Psoas muscle (tissue), 7 donors: ENCODE measurements at regions not wholly inside any gene's neighbourhood (a gene's known extent, or its start where the extent isn't known, plus 50 kb on each side); places are given as distances from the start of the nearest gene placed in this dataset.

Experiments used
- ATAC-seq, 4 donors: fragments of 200-7000 bp; cut with Tn5 transposase; one replicate each; pipeline ENCODE4 v1.9.1; 2020; ENCODE audit warnings: moderate library complexity in 3 of 4, mild to moderate bottlenecking in 2 of 4
- DNase-seq, 2 donors: peaks; one replicate each; pipeline ENCODE4 v3.0.0-alpha.2; 2020
- H3K27ac ChIP-seq: fragments of 200-600 bp; one replicate; pipeline ENCODE4 v1.8.0; 2022
- H3K27me3 ChIP-seq, 3 donors: fragments of 200-600 bp in 1 of 3; one replicate each; pipeline versions ENCODE4 v1.6.1 to v1.8.0; 2013 to 2022; ENCODE audit warnings: low read length in 2 of 3, mild to moderate bottlenecking in 2 of 3, moderate library complexity in 1 of 3; ENCODE audit not compliant: insufficient read depth in 3 of 3
- H3K36me3 ChIP-seq, 2 donors: fragments of 200-600 bp in 1 of 2; one replicate each; pipeline versions ENCODE4 v1.6.1 to v1.8.0; 2013 to 2022; ENCODE audit warnings: low read depth in 1 of 2, mild to moderate bottlenecking in 1 of 2, moderate library complexity in 1 of 2; ENCODE audit not compliant: insufficient read depth in 1 of 2
- H3K4me1 ChIP-seq: fragments of 200-600 bp; one replicate; pipeline ENCODE4 v1.8.0; 2022
- H3K4me3 ChIP-seq: fragments of 200-600 bp; one replicate; pipeline ENCODE4 v1.8.0; 2022; ENCODE audit warnings: mild to moderate bottlenecking
- H3K9me3 ChIP-seq: fragments of 200-600 bp; one replicate; pipeline ENCODE4 v1.8.0; 2022
- WGBS, 3 donors: extraction: QIAGEN DNeasy Blood & Tissue Kit; methylation state at CpG; one replicate each; pipeline versions ENCODE4 v1.1.6 to v1.1.7; 2013; 5-methylcytosine and 5-hydroxymethylcytosine counted together
- intact Hi-C, 2 donors: fragments of 100-400 bp; cut with DNase I; formaldehyde crosslinking; loops; one replicate each; pipeline versions ENCODE4 v1.11.0 to v1.14.2; 2022
- TF ChIP-seq, protein P1 (sequence below): fragments of 200-600 bp; IDR thresholded peaks from one replicate; pipeline ENCODE4 v1.8.0; 2022; ENCODE audit warnings: antibody characterized with exemption
- donor health status: healthy with polysubstance abuse.
- donor health status: DM: no; HTN: no; CAD: no; lungs with moderate emphysema.
- donor health status: Bipolar disorder and iron deficiency.
- donor health status: healthy.
- donor health status: DM: yes; HTN: yes; CAD: no.
- donor health status: DM: no; HTN: no; CAD: no.
- donor health status: DM: yes; HTN: yes; CAD: no.

DNA sequence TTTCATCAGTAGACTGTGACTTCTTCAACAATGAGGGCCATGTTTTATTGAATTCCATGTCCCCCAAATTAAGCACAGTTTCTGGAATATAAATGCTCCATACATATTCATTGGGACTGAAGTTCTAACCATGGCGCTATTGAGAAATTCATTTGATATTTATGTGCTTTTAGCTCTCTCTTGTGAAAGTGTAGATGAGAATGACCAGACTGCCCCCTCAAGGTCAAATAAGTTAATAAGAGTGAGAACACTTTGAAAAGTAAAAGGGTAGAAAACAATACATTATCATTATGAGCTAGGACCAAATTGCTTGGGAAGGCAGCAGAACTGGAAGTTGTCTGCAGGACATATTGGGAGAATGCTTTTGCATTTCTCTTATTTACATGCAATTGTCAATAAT is 597.9 kb downstream of the EPM2A start:
- no peak for ATAC-seq
- Histone ChIP-seq H3K27me3 (peaks cover 0 to 2% (median 0%) of the 10 kb centered on the region in 3 donors), H3K4me3 (no peak overlapping the region), H3K4me1 (no peaks in the 10 kb centered on the region), H3K27ac (no peak overlapping the region), H3K9me3 (no peaks in the 10 kb centered on the region), H3K36me3 (no peaks in the 10 kb centered on the region)
- no peak for DNase-seq
- intact Hi-C loops = no loop called here
- 74 to 87% (median 80%) methylated on average over 1 of the region's 1 CpG for WGBS, 3 donors
- TF ChIP-seq, protein P1, sequence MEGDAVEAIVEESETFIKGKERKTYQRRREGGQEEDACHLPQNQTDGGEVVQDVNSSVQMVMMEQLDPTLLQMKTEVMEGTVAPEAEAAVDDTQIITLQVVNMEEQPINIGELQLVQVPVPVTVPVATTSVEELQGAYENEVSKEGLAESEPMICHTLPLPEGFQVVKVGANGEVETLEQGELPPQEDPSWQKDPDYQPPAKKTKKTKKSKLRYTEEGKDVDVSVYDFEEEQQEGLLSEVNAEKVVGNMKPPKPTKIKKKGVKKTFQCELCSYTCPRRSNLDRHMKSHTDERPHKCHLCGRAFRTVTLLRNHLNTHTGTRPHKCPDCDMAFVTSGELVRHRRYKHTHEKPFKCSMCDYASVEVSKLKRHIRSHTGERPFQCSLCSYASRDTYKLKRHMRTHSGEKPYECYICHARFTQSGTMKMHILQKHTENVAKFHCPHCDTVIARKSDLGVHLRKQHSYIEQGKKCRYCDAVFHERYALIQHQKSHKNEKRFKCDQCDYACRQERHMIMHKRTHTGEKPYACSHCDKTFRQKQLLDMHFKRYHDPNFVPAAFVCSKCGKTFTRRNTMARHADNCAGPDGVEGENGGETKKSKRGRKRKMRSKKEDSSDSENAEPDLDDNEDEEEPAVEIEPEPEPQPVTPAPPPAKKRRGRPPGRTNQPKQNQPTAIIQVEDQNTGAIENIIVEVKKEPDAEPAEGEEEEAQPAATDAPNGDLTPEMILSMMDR = no peak

DNA sequence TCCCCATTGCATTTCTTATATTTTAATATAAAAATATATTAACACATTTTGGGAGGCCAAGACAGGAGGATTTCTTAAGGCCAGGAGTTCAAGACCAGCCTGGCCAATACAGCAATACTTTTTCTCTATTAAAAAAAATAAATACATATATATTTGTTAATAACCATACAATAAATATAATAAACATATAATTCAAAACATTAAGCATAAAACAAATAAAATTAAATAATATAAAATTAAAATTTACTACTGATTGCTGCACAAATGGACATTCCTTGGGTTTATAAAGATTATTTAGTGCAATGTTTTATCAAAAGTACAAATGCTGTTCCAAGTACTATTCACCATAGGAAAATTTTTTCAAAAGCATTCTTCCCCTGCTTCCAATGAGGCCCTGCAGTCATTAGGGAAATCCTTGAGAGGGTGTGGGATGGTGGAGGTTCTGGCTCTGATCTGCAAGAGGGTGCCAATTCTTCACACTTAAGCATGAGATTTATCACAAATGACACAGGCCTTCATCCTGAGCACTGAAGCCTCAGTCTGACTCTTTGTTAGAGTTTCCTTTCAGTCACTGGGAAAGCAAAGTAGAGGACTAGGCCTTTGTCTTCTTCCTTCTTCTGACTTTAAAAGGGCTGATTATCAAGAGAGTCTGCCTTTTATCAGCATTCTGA is 596.7 kb downstream of the EPM2A start:
- Histone ChIP-seq H3K36me3 (no peaks in the 10 kb centered on the region), H3K4me1 (no peaks in the 10 kb centered on the region), H3K27ac (no peak overlapping the region), H3K9me3 (no peaks in the 10 kb centered on the region), H3K4me3 (no peak overlapping the region), H3K27me3 (peaks cover 0 to 2% (median 0%) of the 10 kb centered on the region in 3 donors)
- DNase-seq (no peak), ATAC-seq (no peak)
- intact Hi-C loops = no loop called here
- TF ChIP-seq, protein P1 = no peak

DNA sequence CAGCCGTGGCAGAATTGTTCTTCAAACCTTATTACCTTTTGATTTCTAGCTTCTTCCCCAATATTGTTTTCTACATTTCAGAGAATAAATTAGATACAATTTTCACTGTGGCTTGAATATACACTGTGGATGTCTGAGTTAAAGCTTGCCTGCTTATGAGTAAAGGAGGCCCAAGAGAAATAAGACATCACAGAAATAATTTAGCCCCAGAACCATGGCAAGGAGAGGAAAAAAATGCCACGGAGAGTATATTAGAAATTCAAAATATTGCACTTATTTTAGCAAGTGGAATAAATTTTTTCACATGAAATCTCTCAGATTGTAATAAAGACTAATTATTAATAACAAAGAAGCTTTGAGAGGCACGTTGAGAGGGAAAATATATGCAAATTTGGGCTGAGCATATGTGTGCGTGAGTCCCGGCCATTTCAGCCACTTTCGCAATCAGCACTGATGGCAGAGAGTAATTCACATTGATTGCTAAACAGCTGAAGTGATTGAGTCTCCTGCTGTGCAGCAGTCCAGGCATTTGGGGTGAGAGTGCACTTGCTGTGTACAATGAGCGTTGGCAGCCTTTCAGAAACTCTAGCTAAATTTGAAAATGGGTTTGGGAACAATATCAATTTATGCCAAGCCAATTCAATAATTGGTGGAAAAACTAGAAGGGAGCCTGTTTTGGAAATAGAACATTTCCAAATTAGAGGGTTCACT is 596.0 kb downstream of the EPM2A start:
- TF ChIP-seq, protein P1 = no peak
- ATAC-seq (no peak), DNase-seq (no peak)
- Histone ChIP-seq H3K27ac (no peak overlapping the region), H3K4me1 (no peaks in the 10 kb centered on the region), H3K4me3 (no peak overlapping the region), H3K27me3 (peaks cover 0 to 2% (median 0%) of the 10 kb centered on the region in 3 donors), H3K36me3 (no peaks in the 10 kb centered on the region), H3K9me3 (no peaks in the 10 kb centered on the region)
- 62 to 70% (median 67%) methylated on average over 7 of the region's 7 CpGs for WGBS, 3 donors
- intact Hi-C loops = no loop called here

- no peaks in the 10 kb centered on the region for H3K36me3 ChIP-seq
- H3K27ac ChIP-seq = no peak overlapping the region
- no peak overlapping the region for H3K4me3 ChIP-seq
- no peaks in the 10 kb centered on the region for H3K9me3 ChIP-seq
- ATAC-seq = no peak
- no peak for DNase-seq
- H3K4me1 ChIP-seq = no peaks in the 10 kb centered on the region
- peaks cover 0 to 2% (median 0%) of the 10 kb centered on the region in 3 donors for H3K27me3 ChIP-seq
- TF ChIP-seq, protein P1 = no peak
- intact Hi-C loops = no loop called here
Observed at GRCh38 chr6:145139895-145140294, 595.4 kb downstream of the EPM2A start.

- intact Hi-C loops = no loop called here
- no peak for DNase-seq
- H3K27ac ChIP-seq = no peak overlapping the region
- H3K27me3 ChIP-seq = peaks cover 0 to 2% (median 0%) of the 10 kb centered on the region in 3 donors
- TF ChIP-seq, protein P1 = no peak
- no peaks in the 10 kb centered on the region for H3K9me3 ChIP-seq
- no peak overlapping the region for H3K4me3 ChIP-seq
- H3K36me3 ChIP-seq = no peaks in the 10 kb centered on the region
- H3K4me1 ChIP-seq = no peaks in the 10 kb centered on the region
- no peak for ATAC-seq
Observed at GRCh38 chr6:145141572-145141971, 593.7 kb downstream of the EPM2A start.
